ENCODE measurements at regions not wholly inside any gene's neighbourhood (a gene's known extent, or its start where the extent isn't known, plus 50 kb on each side); places are given as distances from the start of the nearest gene placed in this dataset.

DNA sequence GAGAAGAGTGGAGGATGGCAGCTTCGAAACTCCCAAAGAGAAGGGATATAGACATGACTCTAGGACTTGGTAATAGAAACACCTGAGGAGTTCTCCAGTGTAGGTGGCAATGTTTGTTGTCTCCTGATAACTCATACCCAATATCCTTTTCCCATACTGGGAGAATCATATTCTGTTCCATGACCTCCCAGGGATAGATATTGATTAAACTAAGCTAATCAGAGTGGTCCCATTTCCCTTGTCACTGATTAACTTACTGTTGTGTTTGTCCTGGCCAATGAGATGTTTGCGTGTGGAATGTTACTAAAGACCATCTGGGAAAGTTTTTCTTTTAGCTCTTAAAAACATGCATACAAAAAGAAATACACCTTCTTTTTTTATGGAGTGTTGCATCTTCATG is 85.6 kb downstream of the RPL22L1 start:
- DNase-seq, result no peak
- no peaks in the 10 kb centered on the region for H3K36me3 ChIP-seq (ENCODE audit: control insufficient read depth, insufficient read depth, low read length)
- H3K9me3 ChIP-seq (ENCODE audit: control insufficient read depth, low read depth, low read length), result no peaks in the 10 kb centered on the region
- no peak overlapping the region for H3K4me3 ChIP-seq (ENCODE audit: low read length)
- H3K27me3 ChIP-seq (ENCODE audit: control insufficient read depth, insufficient read depth, low read length), result no peaks in the 10 kb centered on the region
- WGBS (ENCODE audit: insufficient coverage, low lambda C conversion rate), result 100% methylated on average over 1 of the region's 2 CpGs
- no peaks in the 10 kb centered on the region for H3K4me1 ChIP-seq (ENCODE audit: control insufficient read depth, insufficient read depth, low read length)
- no peak overlapping the region for H3K27ac ChIP-seq (ENCODE audit: low read length)

DNA sequence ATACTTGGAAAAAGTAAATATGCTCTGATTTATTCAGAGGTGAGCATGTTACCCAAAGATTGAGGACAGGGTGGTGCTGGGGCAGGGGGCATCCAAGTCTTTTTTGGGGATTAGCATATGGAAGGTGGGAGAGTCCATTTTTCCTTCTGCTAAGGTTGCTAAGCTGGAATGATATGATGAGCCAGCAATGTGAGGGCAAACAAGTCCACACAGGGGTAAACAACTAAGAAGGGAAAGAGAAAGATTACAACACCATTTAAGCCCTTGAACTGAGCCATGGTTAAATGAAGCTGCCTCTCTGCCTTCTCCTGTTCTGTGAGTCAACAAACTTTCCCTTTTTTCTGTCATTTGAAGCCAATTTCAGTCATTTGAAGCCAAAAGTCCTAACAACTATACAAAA is 89.0 kb downstream of the RPL22L1 start:
- no peak for DNase-seq
- Histone ChIP-seq H3K36me3 (ENCODE audit: control insufficient read depth, insufficient read depth, low read length) (no peaks in the 10 kb centered on the region), H3K4me1 (ENCODE audit: control insufficient read depth, insufficient read depth, low read length) (no peaks in the 10 kb centered on the region), H3K9me3 (ENCODE audit: control insufficient read depth, low read depth, low read length) (no peaks in the 10 kb centered on the region), H3K4me3 (ENCODE audit: low read length) (no peak overlapping the region), H3K27me3 (ENCODE audit: control insufficient read depth, insufficient read depth, low read length) (no peaks in the 10 kb centered on the region), H3K27ac (ENCODE audit: low read length) (no peak overlapping the region)

DNA sequence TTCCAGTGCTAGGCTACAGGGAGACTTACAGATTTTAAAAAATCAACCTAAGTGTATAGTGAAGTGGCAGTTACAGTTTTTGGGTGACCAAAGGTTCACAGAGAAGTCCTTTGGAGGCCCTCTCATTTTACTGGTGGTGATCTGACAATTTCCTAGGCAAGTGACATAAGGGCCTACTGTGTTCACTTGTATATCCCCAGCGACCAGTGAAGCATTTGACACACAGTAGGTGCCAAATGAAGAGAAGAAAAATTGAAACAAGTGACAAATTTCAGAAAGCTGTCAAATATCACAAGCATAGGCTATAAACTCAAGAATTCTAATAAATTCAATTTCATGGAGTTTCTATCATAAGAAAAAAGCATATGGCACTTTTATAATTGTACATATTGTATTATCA is 89.5 kb downstream of the RPL22L1 start:
- no peaks in the 10 kb centered on the region for H3K9me3 ChIP-seq (ENCODE audit: control insufficient read depth, low read depth, low read length)
- no peaks in the 10 kb centered on the region for H3K4me1 ChIP-seq (ENCODE audit: control insufficient read depth, insufficient read depth, low read length)
- DNase-seq, result no peak
- no peak overlapping the region for H3K27ac ChIP-seq (ENCODE audit: low read length)
- no peaks in the 10 kb centered on the region for H3K27me3 ChIP-seq (ENCODE audit: control insufficient read depth, insufficient read depth, low read length)
- H3K36me3 ChIP-seq (ENCODE audit: control insufficient read depth, insufficient read depth, low read length), result no peaks in the 10 kb centered on the region
- no CpG with 5 or more reads among the region's 1 CpG for WGBS (ENCODE audit: insufficient coverage, low lambda C conversion rate)
- H3K4me3 ChIP-seq (ENCODE audit: low read length), result no peak overlapping the region

DNA sequence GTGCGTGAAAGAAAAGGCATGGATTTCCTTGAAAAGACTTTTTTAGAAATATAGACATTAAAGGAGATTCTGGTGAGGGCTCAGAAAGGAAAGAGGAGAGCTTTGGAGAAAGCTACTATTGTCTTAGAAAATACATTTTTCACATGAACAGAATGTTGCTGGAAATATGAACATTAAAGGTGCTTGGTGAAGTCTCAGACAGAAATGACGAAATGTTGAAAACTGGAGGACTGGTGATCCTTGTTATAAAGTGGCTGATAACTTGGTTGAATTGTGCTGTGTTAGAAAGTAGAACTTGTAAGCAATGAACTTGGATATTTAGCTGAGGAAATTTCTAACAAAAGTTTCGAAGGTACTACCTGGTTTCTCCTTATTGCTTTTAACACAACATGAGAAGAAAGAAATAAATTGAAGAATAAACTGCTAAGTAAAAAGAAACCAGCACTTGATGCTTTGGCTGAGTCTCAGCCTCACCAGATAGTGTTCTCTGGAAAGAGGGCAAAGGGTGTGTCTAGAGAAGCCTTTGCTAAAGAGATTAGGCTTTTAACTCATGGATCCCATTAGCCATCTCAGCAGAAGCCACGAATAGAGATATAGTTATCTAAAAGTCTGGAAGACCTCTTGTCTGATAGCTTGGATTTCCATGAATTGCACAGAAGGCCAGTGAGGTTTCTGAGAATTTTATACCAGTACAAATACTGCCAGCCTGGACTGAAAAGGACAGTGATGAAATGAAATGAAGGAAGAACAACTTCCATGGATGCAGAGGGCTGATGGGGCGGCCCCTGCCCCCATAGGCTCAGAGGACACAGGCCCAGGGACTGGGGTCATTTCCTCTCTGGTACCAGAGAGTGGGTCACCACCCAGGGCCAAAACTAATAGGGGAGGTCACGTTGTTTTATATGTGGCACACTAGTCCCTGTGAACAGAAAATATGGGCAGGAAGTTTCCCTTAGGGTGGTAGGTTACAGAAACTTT is 91.5 kb downstream of the RPL22L1 start:
- H3K4me3 ChIP-seq (ENCODE audit: low read length), result no peak overlapping the region
- no peaks in the 10 kb centered on the region for H3K9me3 ChIP-seq (ENCODE audit: control insufficient read depth, low read depth, low read length)
- DNase-seq, result no peak
- H3K36me3 ChIP-seq (ENCODE audit: control insufficient read depth, insufficient read depth, low read length), result no peaks in the 10 kb centered on the region
- no peaks in the 10 kb centered on the region for H3K4me1 ChIP-seq (ENCODE audit: control insufficient read depth, insufficient read depth, low read length)
- no peak overlapping the region for H3K27ac ChIP-seq (ENCODE audit: low read length)
- H3K27me3 ChIP-seq (ENCODE audit: control insufficient read depth, insufficient read depth, low read length), result no peaks in the 10 kb centered on the region
- 100% methylated on average over 2 of the region's 6 CpGs for whole genome bisulfite sequencing (ENCODE audit: insufficient coverage, low lambda C conversion rate)

DNA sequence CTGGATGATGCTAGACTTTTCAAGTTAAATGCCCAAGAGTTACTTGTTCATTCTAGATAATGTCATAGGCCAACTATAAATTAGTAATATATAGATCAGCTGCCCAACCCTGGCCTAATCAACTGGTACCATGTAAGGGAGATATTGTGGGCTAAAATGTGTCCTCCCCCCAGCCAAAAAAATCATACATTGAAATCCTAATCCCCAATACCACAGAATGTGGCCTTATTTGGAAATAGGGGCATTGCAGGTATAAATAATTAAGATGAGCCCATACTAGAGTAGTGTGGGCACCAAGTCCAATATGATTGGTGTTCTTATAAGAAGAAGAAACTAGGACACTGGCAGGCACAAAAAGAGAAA is 92.5 kb downstream of the RPL22L1 start:
- Histone ChIP-seq H3K36me3 (ENCODE audit: control insufficient read depth, insufficient read depth, low read length) (no peaks in the 10 kb centered on the region), H3K4me1 (ENCODE audit: control insufficient read depth, insufficient read depth, low read length) (no peaks in the 10 kb centered on the region), H3K27me3 (ENCODE audit: control insufficient read depth, insufficient read depth, low read length) (no peaks in the 10 kb centered on the region), H3K27ac (ENCODE audit: low read length) (no peak overlapping the region), H3K9me3 (ENCODE audit: control insufficient read depth, low read depth, low read length) (no peaks in the 10 kb centered on the region), H3K4me3 (ENCODE audit: low read length) (no peak overlapping the region)
- DNase-seq, result no peak

GRCh38 chr3:170776887-170777563 is 93.0 kb downstream of the RPL22L1 start:
- Histone ChIP-seq H3K9me3 (ENCODE audit: control insufficient read depth, low read depth, low read length) (no peaks in the 10 kb centered on the region), H3K4me1 (ENCODE audit: control insufficient read depth, insufficient read depth, low read length) (no peaks in the 10 kb centered on the region), H3K27ac (ENCODE audit: low read length) (no peak overlapping the region), H3K27me3 (ENCODE audit: control insufficient read depth, insufficient read depth, low read length) (no peaks in the 10 kb centered on the region), H3K4me3 (ENCODE audit: low read length) (no peak overlapping the region), H3K36me3 (ENCODE audit: control insufficient read depth, insufficient read depth, low read length) (no peaks in the 10 kb centered on the region)
- WGBS (ENCODE audit: insufficient coverage, low lambda C conversion rate), result 100% methylated on average over 1 of the region's 5 CpGs
- DNase-seq, result no peak

- Histone ChIP-seq H3K27me3 (ENCODE audit: control insufficient read depth, insufficient read depth, low read length) (no peaks in the 10 kb centered on the region), H3K4me3 (ENCODE audit: low read length) (no peak overlapping the region)
These were observed 96.1 kb downstream of the RPL22L1 start for GRCh38 chr3:170773682-170774425.

GRCh38 chr3:170772175-170772574 is 97.8 kb downstream of the RPL22L1 start:
- H3K27ac ChIP-seq (ENCODE audit: low read length), result no peak overlapping the region
- no peaks in the 10 kb centered on the region for H3K27me3 ChIP-seq (ENCODE audit: control insufficient read depth, insufficient read depth, low read length)
- 67% methylated on average over 1 of the region's 1 CpG for WGBS (ENCODE audit: insufficient coverage, low lambda C conversion rate)
- H3K4me3 ChIP-seq (ENCODE audit: low read length), result no peak overlapping the region
- DNase-seq, result no peak
- no peaks in the 10 kb centered on the region for H3K4me1 ChIP-seq (ENCODE audit: control insufficient read depth, insufficient read depth, low read length)
- no peaks in the 10 kb centered on the region for H3K36me3 ChIP-seq (ENCODE audit: control insufficient read depth, insufficient read depth, low read length)
- H3K9me3 ChIP-seq (ENCODE audit: control insufficient read depth, low read depth, low read length), result no peaks in the 10 kb centered on the region

More at GRCh38 chr3:170773682-170774425, 96.1 kb downstream of the RPL22L1 start:
- DNase-seq, result no peak
- Histone ChIP-seq H3K27ac (ENCODE audit: low read length) (no peak overlapping the region), H3K36me3 (ENCODE audit: control insufficient read depth, insufficient read depth, low read length) (no peaks in the 10 kb centered on the region), H3K4me1 (ENCODE audit: control insufficient read depth, insufficient read depth, low read length) (no peaks in the 10 kb centered on the region), H3K9me3 (ENCODE audit: control insufficient read depth, low read depth, low read length) (no peaks in the 10 kb centered on the region)
- 80% methylated on average over 2 of the region's 4 CpGs for WGBS (ENCODE audit: insufficient coverage, low lambda C conversion rate)

DNA sequence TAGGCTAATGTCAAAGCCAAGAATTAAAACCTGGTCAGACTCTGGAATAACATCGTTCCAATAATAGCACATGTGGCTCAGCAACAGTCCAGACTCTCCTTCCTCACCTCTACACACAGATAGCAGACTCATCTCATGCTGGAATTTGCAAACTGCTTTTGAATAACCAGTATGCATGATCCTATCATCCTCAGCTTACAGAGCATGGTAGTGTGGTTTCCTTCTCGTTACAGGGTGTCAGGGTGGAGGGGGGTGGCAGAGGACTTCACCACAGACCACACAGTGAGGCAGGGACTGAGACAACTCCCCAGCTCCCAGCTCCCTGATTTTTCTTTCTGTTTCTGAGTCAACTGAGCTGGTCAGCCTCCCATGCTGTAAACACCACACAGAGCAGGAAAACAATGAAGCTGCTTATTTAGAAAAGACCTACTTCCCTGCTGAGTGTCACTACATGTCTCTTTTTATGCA is 101.6 kb downstream of the RPL22L1 start:
- Histone ChIP-seq H3K4me1 (ENCODE audit: control insufficient read depth, insufficient read depth, low read length) (no peaks in the 10 kb centered on the region), H3K9me3 (ENCODE audit: control insufficient read depth, low read depth, low read length) (no peaks in the 10 kb centered on the region), H3K27ac (ENCODE audit: low read length) (no peak overlapping the region), H3K4me3 (ENCODE audit: low read length) (no peak overlapping the region), H3K27me3 (ENCODE audit: control insufficient read depth, insufficient read depth, low read length) (no peaks in the 10 kb centered on the region), H3K36me3 (ENCODE audit: control insufficient read depth, insufficient read depth, low read length) (no peaks in the 10 kb centered on the region)
- no peak for DNase-seq
- no CpG with 5 or more reads among the region's 2 CpGs for WGBS (ENCODE audit: insufficient coverage, low lambda C conversion rate)

GRCh38 chr3:170767576-170767941 is 102.4 kb downstream of the RPL22L1 start:
- Histone ChIP-seq H3K27ac (ENCODE audit: low read length) (no peak overlapping the region), H3K27me3 (ENCODE audit: control insufficient read depth, insufficient read depth, low read length) (no peaks in the 10 kb centered on the region), H3K9me3 (ENCODE audit: control insufficient read depth, low read depth, low read length) (no peaks in the 10 kb centered on the region), H3K4me1 (ENCODE audit: control insufficient read depth, insufficient read depth, low read length) (no peaks in the 10 kb centered on the region), H3K36me3 (ENCODE audit: control insufficient read depth, insufficient read depth, low read length) (no peaks in the 10 kb centered on the region), H3K4me3 (ENCODE audit: low read length) (no peak overlapping the region)
- 83% methylated on average over 1 of the region's 1 CpG for whole genome bisulfite sequencing (ENCODE audit: insufficient coverage, low lambda C conversion rate)
- DNase-seq, result no peak

Data from large intestine (tissue), 3 donors.